H1 (cell line): ENCODE measurements at regions not wholly inside any gene's neighbourhood (a gene's known extent, or its start where the extent isn't known, plus 50 kb on each side); places are given as distances from the start of the nearest gene placed in this dataset.

Experiments
- CTCF ChIA-PET: fragments of 300-600 bp; sonication (Branson Sonifier 250); formaldehyde crosslinking; loops from one replicate; lab custom pipeline; 2021; ENCODE audit not compliant: partially characterized antibody; lab: Charles Lee
- POLR2A ChIA-PET: fragments of 300-600 bp; sonication (Branson Sonifier 250); formaldehyde crosslinking; loops from one replicate; lab custom pipeline; 2021; ENCODE audit warnings: inconsistent platforms; ENCODE audit not compliant: partially characterized antibody; lab: Charles Lee
- DNase-seq, 2 experiments: peaks; one replicate each; pipeline versions ENCODE4 v3.0.0 to v3.0.0-alpha.2; 2010 to 2022; ENCODE audit warnings: low spot score in 2 of 2, low read depth in 1 of 2, mixed read lengths in 1 of 2
- FAIRE-seq: peaks from 2 replicates; lab custom pipeline; 2011; peaks lifted over from hg19 to GRCh38; lab: Jason Lieb, UNC
- H2AFZ ChIP-seq: 2 replicates; pipeline ENCODE4 v1.8.1; 2012; ENCODE audit warnings: low read length, inconsistent platforms
- H2AK5ac ChIP-seq: 2 replicates; pipeline ENCODE4 v1.6.1; 2013; ENCODE audit warnings: low read depth, low read length
- H2BK120ac ChIP-seq: replicated peaks from 2 replicates; pipeline ENCODE3; 2013; ENCODE audit warnings: low read depth, low read length, inconsistent platforms
- H2BK12ac ChIP-seq: 2 replicates; pipeline ENCODE4 v1.6.1; 2013; ENCODE audit warnings: low read depth, low read length
- H2BK15ac ChIP-seq: 2 replicates; pipeline ENCODE4 v1.6.1; 2013; ENCODE audit warnings: low read length
- H2BK20ac ChIP-seq: 2 replicates; pipeline ENCODE4 v1.6.1; 2013; ENCODE audit warnings: low read length
- H2BK5ac ChIP-seq: 2 replicates; pipeline ENCODE4 v1.6.1; 2013; ENCODE audit warnings: low read depth, low read length
- H3K14ac ChIP-seq: 2 replicates; pipeline ENCODE4 v1.6.1; 2013; ENCODE audit warnings: inconsistent platforms; ENCODE audit not compliant: insufficient read length
- H3K18ac ChIP-seq: 2 replicates; pipeline ENCODE4 v1.6.1; 2013; ENCODE audit warnings: low read length; ENCODE audit errors: extremely low read depth
- H3K23ac ChIP-seq: 2 replicates; pipeline ENCODE4 v1.6.1; 2013; ENCODE audit warnings: inconsistent platforms; ENCODE audit not compliant: insufficient read length
- H3K23me2 ChIP-seq: 2 replicates; pipeline ENCODE4 v1.6.1; 2013; ENCODE audit warnings: low read depth, low read length
- H3K27ac ChIP-seq: 2 replicates; pipeline ENCODE4 v1.6.1; 2011; ENCODE audit warnings: low read depth, low read length, inconsistent platforms
- H3K27me3 ChIP-seq, 4 experiments: replicated peaks in 1 of 4; 1 replicate in 1 of 4; 2 replicates in 3 of 4; pipeline versions ENCODE4 v1.6.1 to v1.8.1; 2011 to 2013; ENCODE audit warnings: low read length in 3 of 4, mild to moderate bottlenecking in 3 of 4, inconsistent platforms in 2 of 4, mixed read lengths in 2 of 4, moderate library complexity in 1 of 4; ENCODE audit not compliant: control insufficient read depth in 3 of 4, insufficient read depth in 3 of 4; ENCODE audit errors: extremely low read depth in 1 of 4
- H3K36me3 ChIP-seq, 4 experiments: 2 replicates each; pipeline versions ENCODE4 v1.6.1 to v1.8.1; 2011 to 2013; ENCODE audit warnings: mild to moderate bottlenecking in 4 of 4, low read length in 3 of 4, moderate library complexity in 2 of 4, control low read depth in 1 of 4, inconsistent platforms in 1 of 4; ENCODE audit not compliant: insufficient read depth in 4 of 4, control insufficient read depth in 2 of 4
- H3K4ac ChIP-seq: replicated peaks from 2 replicates; pipeline ENCODE3; 2013; ENCODE audit warnings: low read length, low read depth, mixed read lengths, inconsistent platforms; ENCODE audit not compliant: insufficient read length
- H3K4me1 ChIP-seq, 4 experiments: replicated peaks in 1 of 4; 1 replicate in 1 of 4; 2 replicates in 3 of 4; pipeline versions ENCODE4 v1.6.1 to v1.8.1; 2011 to 2013; ENCODE audit warnings: low read length in 3 of 4, inconsistent platforms in 2 of 4, mixed read lengths in 1 of 4; ENCODE audit not compliant: insufficient read depth in 4 of 4, control insufficient read depth in 3 of 4
- H3K4me2 ChIP-seq, 2 experiments: 2 replicates each; pipeline versions ENCODE4 v1.6.1 to v1.8.1; 2011 to 2013; ENCODE audit warnings: low read depth in 2 of 2, low read length in 2 of 2, control low read depth in 1 of 2, inconsistent platforms in 1 of 2, mild to moderate bottlenecking in 1 of 2; ENCODE audit not compliant: insufficient read depth in 1 of 2
- H3K4me3 ChIP-seq, 4 experiments: fragments of 200-600, 300-600 bp in 1 of 4; sonication (generic), shearing (Covaris generic), sonication (Bioruptor Twin) in 1 of 4; 2 replicates each; pipeline versions ENCODE4 v1.5.1 to v1.8.1; 2011 to 2016; ENCODE audit warnings: low read length in 4 of 4, low read depth in 3 of 4, control low read depth in 2 of 4, inconsistent platforms in 2 of 4, mild to moderate bottlenecking in 2 of 4, mixed read lengths in 1 of 4, moderate library complexity in 1 of 4; ENCODE audit not compliant: insufficient read depth in 2 of 4; ENCODE audit errors: extremely low read depth in 1 of 4
- H3K56ac ChIP-seq: replicated peaks from 2 replicates; pipeline ENCODE3; 2013; ENCODE audit warnings: low read depth, mild to moderate bottlenecking, mixed read lengths, low read length, inconsistent platforms; ENCODE audit not compliant: insufficient read length
- H3K79me1 ChIP-seq: 2 replicates; pipeline ENCODE4 v1.6.1; 2013; ENCODE audit warnings: low read depth, low read length, control low read depth
- H3K79me2 ChIP-seq, 2 experiments: 2 replicates each; pipeline versions ENCODE4 v1.6.1 to v1.8.1; 2012 to 2013; ENCODE audit warnings: low read length in 2 of 2, mild to moderate bottlenecking in 2 of 2, inconsistent platforms in 1 of 2; ENCODE audit not compliant: insufficient read depth in 2 of 2, control insufficient read depth in 1 of 2
- H3K9ac ChIP-seq, 4 experiments: replicated peaks in 1 of 4; 1 replicate in 1 of 4; 2 replicates in 3 of 4; pipeline versions ENCODE4 v1.6.1 to v1.8.1; 2011 to 2013; ENCODE audit warnings: low read depth in 3 of 4, low read length in 3 of 4, control low read depth in 2 of 4, mild to moderate bottlenecking in 2 of 4, moderate library complexity in 2 of 4, inconsistent platforms in 1 of 4; ENCODE audit errors: extremely low read depth in 1 of 4
- H3K9me3 ChIP-seq, 2 experiments: 2 replicates each; pipeline versions ENCODE4 v1.6.1 to v1.8.1; 2012 to 2013; ENCODE audit warnings: mild to moderate bottlenecking in 2 of 2, moderate library complexity in 2 of 2, control low read depth in 1 of 2, inconsistent platforms in 1 of 2, low read depth in 1 of 2, low read length in 1 of 2, mixed read lengths in 1 of 2; ENCODE audit not compliant: insufficient read depth in 2 of 2
- H4K20me1 ChIP-seq, 2 experiments: replicated peaks in 1 of 2; 2 replicates each; pipeline versions ENCODE3 to v1.8.1; 2011 to 2013; ENCODE audit warnings: inconsistent platforms in 2 of 2, low read length in 2 of 2, mild to moderate bottlenecking in 1 of 2; ENCODE audit not compliant: insufficient read depth in 2 of 2, control insufficient read depth in 1 of 2
- H4K5ac ChIP-seq: 2 replicates; pipeline ENCODE4 v1.6.1; 2013; ENCODE audit warnings: low read length, low read depth, mixed read lengths, inconsistent platforms; ENCODE audit not compliant: insufficient read length
- H4K8ac ChIP-seq: 2 replicates; pipeline ENCODE4 v1.8.0; 2013; ENCODE audit warnings: mild to moderate bottlenecking, moderate library complexity, low read length, inconsistent platforms; ENCODE audit not compliant: insufficient read depth; ENCODE audit errors: extremely low read depth
- H4K91ac ChIP-seq: replicated peaks from 2 replicates; pipeline ENCODE3; 2013; ENCODE audit warnings: low read length, mixed read lengths, inconsistent platforms; ENCODE audit not compliant: insufficient read length
- ATF3 ChIP-seq: IDR thresholded peaks from 2 replicates; pipeline ENCODE4 v1.6.1; 2011; ENCODE audit warnings: low read depth, mild to moderate bottlenecking, low read length; ENCODE audit not compliant: insufficient read depth
- CREB1 ChIP-seq: IDR thresholded peaks from 2 replicates; pipeline ENCODE4 v1.6.1; 2012; ENCODE audit warnings: inconsistent platforms
- EZH2 ChIP-seq: fragments of 200-600 bp; sonication (generic); IDR thresholded peaks from 2 replicates; pipeline ENCODE4 v1.7.1; 2012; ENCODE audit warnings: low read depth, mild to moderate bottlenecking, moderate library complexity, low read length, inconsistent platforms; ENCODE audit not compliant: severe bottlenecking
- POLR2AphosphoS5 ChIP-seq: IDR thresholded peaks from 2 replicates; pipeline ENCODE4 v1.6.1; 2011; ENCODE audit warnings: low read depth, low read length
- RFX5 ChIP-seq: IDR thresholded peaks from 2 replicates; pipeline ENCODE4 v1.6.1; 2011; ENCODE audit warnings: low read depth, low read length, improper control_type of control experiment, borderline replicate concordance
- SP4 ChIP-seq: IDR thresholded peaks from 2 replicates; pipeline ENCODE4 v1.6.1; 2012; ENCODE audit warnings: low read length, inconsistent platforms
- TAF1 ChIP-seq: IDR thresholded peaks from 2 replicates; pipeline ENCODE4 v1.6.1; 2011; ENCODE audit warnings: mild to moderate bottlenecking, low read depth, low read length
- TCF12 ChIP-seq: IDR thresholded peaks from 2 replicates; pipeline ENCODE4 v1.6.1; 2011; ENCODE audit warnings: low read depth, mild to moderate bottlenecking, low read length
- WGBS, 2 experiments: shearing (Covaris generic) in 1 of 2; methylation state at CpG; one replicate each; pipeline versions ENCODE4 v1.1.6 to v1.1.7; 2013 to 2015; ENCODE audit warnings: low lambda C conversion rate in 2 of 2, mixed read lengths in 2 of 2, inconsistent platforms in 1 of 2, low coverage in 1 of 2, missing lambda C conversion rate in 1 of 2; ENCODE audit not compliant: insufficient replicate concordance in 2 of 2, insufficient coverage in 1 of 2, insufficient read length in 1 of 2; ENCODE audit errors: extremely low coverage in 1 of 2, missing lambda C conversion rate in 1 of 2; 5-methylcytosine and 5-hydroxymethylcytosine counted together

- Histone ChIP-seq H4K5ac (no peak overlapping the region), H4K8ac (no peak overlapping the region), H2BK120ac (no peak overlapping the region), H3K4me1 (no peaks in the 10 kb centered on the region), H3K79me2 (no peaks in the 10 kb centered on the region), H3K36me3 (peaks cover 0 to 3% (median 2%) of the 10 kb centered on the region in 4 experiments; a peak in 3 of 8 replicates), H3K14ac (no peak overlapping the region), H3K23me2 (no peaks in the 10 kb centered on the region), H3K4me3 (no peak overlapping the region), H2BK20ac (no peak overlapping the region), H3K4ac (no peak overlapping the region), H2BK5ac (no peak overlapping the region), H2BK12ac (no peak overlapping the region), H3K79me1 (no peaks in the 10 kb centered on the region), H3K9me3 (peaks cover 20 to 25% of the 10 kb centered on the region in 2 experiments), H2AK5ac (no peak overlapping the region), H3K18ac (no peak overlapping the region), H3K23ac (no peak overlapping the region), H3K56ac (no peak overlapping the region), H3K4me2 (no peak overlapping the region), H3K27ac (no peak overlapping the region), H4K20me1 (no peaks in the 10 kb centered on the region), H3K27me3 (no peaks in the 10 kb centered on the region), H2AFZ (no peak overlapping the region), H2BK15ac (no peak overlapping the region), H4K91ac (no peak overlapping the region), H3K9ac (no peak overlapping the region)
- CTCF ChIA-PET, result interaction anchor here (0.8 to 1.0 kb wide), 2 partner anchors 69 to 207 kb away, joined by 3 to 4 read pairs; no protein-coding TSS in a partner anchor
- POLR2A ChIA-PET, result no interaction called here
- TF ChIP-seq EZH2 (no peak), TCF12 (no peak), SP4 (no peak), POLR2AphosphoS5 (no peak), TAF1 (no peak), CREB1 (no peak), ATF3 (no peak), RFX5 (no peak)
- WGBS, 2 experiments, result 81% methylated on average over 1 of the region's 1 CpG; no CpG with 5 or more reads in 1 of the 2 experiments
- FAIRE-seq (no peak), DNase-seq (no peak)
Observed at GRCh38 chr1:57839526-57839925, 415.7 kb upstream of the DAB1 start.
